HG03064 (cell line): ENCODE measurements at regions not wholly inside any gene's neighbourhood (a gene's known extent, or its start where the extent isn't known, plus 50 kb on each side); places are given as distances from the start of the nearest gene placed in this dataset.
"Not testable (repeated sequence)": the region's sequence is repeated elsewhere in the genome, so short reads cannot be mapped to it uniquely, and the experiment has no call there.

Source experiments
- ATAC-seq: cut with Tn5 transposase; IDR thresholded peaks from one replicate; pipeline ENCODE4 v1.9.1; 2021; ENCODE audit warnings: low read depth; ENCODE audit not compliant: unreplicated experiment

DNA sequence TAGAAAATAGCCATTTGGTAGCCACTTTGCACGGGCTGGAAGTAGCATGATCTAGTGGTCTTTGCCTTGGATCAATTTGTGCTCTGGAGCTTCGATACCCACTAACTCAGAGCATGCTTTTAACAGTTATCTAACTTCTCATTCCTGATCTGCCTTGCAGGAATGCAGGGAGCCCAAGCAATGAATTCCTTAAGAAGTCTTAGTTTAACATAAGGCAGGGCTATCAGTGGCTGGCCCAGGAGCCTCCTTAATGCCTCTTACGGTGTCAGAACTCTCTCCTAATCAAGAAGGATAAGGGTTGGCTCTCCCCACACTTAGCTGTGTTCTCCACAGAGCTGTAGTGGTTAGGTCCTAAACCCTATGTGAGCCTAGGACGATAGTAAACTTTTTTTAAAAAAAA, 95.8 kb upstream of the TBCA start:
- ATAC-seq: no peak

DNA sequence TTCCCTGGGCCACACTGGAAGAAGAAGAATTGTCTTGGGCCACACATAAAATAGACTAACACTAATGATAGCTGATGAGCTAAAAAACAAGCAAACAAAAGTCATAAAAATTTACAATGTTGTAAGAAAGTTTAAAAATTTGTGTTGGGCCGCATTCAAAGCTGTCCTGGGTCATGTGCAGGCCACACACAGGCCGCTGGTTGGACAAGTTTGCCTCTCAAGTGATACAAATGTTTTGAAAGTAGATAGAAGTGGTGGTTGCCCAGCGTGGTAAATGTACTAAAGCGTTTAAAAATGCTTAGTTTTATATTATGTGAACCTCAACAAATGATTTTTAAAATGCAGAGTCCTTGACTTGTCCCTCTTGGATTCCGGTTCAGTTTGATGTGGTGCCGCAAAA, 94.9 kb upstream of the TBCA start:
- no peak for ATAC-seq

DNA sequence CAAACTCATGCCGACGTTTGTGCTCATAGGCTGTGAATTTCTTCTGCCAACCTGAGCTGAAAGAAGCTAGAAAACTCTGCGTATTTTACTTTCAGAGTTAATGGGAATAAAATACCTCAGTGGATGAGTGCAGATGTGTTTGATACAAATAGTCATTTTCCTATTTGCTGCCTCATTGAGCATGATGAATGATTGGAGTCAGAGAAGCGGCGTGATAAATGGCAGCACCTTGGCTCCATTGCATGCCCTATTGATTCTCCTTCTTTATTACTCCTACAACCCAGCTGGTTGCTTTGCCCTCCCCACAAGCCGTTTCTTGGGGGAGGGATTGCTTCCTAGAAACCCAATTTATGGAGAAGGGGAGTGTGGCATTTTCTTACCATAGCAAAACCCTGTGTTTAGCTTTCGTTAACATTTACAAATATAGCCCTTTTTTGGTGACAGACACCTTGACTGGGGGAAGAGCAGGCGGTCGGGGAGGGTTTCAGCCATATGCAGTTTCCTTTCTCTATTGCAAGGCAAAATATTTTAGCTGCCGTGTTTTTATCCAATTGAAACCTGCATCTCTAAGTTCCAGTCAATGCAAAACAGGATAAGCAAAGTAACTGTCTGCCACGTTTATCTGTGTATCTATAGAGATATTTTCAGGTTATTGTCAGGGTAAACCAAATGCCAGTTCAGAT, 93.1 kb upstream of the TBCA start:
- no peak for ATAC-seq

DNA sequence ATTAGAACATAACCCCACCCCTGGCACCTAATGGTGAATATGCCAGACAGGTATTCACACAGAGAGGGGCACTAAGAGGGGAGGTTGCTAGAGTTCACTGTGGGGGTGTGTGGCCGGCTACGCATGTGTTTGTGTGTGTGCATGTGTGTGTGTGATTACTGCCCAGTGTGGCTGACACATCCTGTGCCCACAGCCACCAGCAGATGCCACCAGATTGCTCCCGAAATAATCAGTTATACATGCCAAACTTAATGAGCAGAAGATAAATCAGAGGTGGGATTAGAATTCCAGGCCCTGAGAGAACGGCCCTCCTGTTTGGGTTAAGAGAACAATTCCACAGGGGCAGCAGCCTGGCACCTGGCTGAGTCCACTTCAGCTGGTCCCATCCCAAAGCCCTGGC, 91.8 kb upstream of the TBCA start:
- ATAC-seq: no peak

DNA sequence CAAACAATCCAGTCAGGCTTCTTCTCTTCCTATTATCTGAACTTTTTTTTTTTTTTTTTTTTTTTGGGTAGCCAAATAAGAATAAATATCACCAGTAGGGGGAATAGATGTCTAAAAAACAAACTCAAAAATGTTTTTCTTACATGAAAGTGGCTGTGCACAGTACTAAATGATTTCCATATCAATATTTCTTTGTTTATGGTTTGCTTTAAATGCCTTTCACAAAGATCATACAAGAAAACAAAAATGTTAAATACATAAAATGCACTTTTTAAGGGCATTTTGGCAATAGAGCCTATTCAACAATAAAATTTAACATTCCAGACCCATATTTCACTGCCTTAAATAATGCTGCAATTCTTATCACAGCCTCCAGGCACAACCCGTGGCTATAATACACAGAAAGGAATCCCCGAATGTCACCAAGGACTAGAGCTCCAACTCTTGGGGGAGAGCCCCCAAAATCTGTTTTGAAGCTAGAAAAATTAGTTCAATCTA, 91.1 kb upstream of the TBCA start:
- no peak for ATAC-seq

DNA sequence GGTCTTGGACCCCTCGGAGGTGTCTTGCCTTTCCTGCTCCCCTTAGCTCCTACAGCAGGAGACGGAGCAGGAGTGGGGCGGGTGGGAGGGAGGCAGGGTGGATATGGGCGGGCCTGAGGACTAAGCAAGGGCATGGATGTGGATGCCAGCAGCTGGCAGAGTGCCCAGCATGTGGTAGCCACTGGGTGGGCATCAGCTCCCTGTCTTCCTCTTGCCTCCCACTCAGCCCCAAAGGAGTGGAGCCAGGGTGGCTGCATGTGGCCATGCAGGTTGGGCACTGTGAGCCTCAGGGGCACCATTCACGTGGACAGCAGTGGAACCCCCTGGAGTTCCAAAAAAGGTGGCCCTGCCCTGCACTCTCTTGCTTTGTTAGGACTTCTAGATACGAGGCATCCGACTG, 90.1 kb upstream of the TBCA start:
- no peak for ATAC-seq

DNA sequence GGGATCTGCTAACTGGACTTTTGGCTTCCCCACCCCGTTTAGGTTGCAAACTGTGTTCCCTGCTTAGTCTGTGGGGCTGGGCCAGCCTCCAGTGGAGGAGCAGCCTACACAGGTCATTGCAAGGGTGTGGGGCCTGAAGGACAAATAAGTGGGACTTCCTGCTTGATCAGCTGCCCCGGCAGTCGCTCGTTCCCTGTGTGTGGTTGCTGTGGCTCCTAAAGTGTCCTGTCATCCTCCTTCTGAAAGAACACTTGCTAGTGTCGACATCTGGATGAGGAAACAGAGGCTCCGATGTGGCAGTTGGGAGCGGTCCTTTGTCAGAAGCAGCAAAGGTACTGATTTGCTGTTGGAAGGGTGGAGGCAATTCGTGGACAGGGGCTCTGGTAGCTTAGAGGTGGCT, 88.9 kb upstream of the TBCA start:
- ATAC-seq: no peak

DNA sequence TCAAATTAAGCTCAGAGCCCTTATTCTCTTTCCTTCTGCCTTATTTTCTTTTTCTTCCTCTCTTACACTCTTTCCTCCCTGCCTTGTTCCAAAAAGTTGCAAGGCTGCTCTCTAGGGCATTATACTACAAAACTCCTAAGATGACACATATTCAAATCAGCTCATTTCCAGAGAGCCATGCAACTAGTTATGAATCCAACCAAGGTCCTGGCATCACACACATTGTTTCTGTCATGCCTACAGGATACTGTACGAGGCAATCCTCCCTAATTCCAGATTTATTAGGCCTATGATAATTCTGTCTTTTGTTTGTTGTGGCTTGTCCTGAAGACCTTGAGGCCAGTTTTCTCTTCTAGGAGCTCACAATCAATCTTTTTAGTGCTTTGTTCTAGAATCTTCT, 87.0 kb upstream of the TBCA start:
- ATAC-seq: no peak

DNA sequence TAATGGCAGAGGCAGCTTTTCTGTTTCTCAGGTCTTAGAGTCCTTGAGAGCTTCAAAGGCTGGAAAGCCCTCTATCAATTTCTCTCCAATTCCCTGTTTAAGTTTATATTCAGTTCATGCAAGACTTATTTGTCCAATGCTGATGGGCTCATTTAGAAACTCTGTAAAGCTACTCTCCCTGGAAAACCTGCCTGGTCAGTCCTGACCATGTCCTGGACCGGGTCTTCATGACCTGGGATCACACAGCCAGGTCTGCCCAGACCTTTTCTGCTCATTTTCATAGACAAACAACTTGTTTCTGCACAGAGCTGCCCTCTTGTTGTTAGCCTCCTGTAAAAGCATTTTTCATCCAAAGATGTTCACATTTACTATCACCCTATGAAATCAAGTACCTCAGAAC, 85.4 kb upstream of the TBCA start:
- ATAC-seq: no peak

DNA sequence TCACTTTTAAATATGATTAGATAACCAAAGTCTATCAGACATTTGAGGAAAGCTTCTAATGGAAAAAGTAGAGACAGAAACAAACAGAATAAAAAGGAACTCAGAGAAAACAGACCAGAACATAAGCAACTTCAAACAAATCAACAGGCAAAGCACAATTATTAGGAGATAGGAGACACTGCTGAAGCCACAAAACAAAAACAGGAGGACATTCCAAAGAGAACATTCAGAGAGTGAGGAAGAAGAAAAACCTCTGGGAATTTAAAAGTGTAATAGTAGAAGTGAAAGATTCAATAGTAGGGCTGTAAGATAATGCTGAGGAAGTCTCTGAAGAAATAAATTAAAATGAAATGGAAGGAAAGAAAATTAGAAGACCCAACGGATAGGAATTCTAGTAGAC, 83.2 kb upstream of the TBCA start:
- ATAC-seq: no peak

DNA sequence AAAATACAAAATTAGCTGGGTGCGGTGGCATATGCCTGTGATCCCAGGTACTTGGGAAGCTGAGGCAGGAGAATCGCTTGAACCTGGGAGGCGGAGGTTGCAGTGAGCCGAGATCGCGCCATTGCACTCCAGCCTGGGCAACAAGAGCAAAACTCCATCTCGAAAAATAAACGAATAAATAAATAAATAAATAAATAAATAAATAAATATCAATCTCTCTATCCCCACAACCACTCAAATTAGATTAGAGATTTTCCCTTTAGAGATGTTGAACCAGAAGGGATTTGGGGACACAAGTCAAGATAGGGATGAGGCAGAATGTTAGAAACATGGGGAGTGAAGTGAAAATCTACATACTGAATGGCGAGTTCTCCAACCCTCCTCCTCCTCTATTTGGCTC, 82.5 kb upstream of the TBCA start:
- not testable (repeated sequence) for ATAC-seq

DNA sequence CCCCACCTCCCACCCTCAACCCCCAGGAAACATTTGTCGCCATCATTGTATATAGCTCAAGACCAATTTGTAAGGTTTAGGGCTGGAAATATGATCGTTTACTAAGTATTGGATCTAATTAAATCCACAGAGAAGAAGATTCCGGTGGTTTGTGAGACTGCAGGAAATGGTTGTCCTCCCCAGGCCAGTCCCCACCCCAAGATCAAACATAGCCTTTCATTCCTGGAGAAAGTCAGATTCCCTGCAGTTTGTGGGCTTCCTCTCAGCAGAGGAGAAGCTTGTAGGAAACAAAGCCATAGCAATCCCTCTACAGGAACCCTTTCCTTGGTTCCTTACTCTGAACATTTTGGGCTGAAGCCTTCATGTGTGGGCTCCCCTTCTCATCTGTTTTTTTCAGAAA, 79.2 kb upstream of the TBCA start:
- no peak for ATAC-seq

DNA sequence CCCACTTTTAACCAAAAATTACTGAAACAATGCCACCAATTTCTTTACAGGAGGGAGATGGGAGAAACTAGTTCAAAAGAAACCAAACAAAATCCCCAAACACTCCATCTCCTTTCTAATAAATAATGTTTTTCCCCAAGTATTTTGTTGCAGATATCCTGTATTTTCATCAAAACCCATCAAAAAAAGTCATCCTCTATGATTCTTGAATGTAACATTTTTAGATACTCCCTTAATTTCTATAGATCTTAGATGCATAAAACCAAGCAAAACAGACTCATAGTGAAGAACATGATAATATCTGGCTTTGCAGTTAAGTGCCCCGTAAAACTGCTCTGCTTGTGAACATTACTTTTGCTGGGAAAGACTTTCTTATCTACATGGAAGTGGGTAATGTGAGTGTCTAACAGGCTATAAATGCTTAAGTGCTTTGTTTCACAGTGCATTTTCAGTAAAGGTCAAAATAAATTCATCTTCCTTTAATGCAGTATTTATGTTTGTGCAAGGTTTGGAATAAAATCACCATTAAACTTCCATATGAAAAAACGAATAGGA, 77.3 kb upstream of the TBCA start:
- ATAC-seq: no peak

DNA sequence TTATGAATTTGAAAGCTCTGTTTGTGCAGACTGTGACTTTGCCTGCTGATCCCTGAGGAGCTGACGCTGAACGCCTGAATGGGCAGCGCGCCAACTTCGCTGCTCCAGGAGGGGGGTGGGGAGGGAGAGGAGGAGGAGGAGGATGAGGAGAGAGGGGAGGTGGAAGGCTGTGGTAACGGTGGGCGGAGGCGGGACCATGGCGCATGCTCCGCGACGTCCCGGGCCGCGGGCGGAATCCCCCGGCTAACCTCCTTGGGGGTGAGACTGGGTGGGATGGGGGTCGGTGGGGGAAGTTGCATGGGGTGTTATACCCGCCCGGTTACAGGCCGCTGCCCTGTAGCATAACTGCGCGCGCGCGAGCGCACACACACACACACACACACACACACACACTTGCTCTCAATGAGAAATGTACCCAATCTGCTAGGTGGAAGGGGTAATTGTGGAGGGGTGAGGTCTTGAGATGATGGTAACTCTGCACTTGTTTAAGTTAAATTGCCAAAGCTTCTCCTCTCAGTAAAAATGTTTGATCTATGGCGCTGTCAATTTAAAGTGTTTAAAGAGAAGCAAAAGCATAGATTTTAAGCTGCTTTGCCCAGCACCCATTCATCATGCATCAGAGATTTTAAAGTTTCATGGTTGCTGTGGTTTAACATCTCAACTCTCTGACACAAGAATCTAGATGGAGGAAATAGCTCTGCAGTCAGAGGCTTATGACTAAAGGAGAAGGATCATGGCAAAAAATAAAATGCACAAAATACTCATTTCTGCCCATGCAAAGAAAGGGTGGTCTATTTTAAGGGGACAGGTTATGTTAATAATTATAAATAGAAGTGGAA, 76.6 kb upstream of the TBCA start:
- ATAC-seq: peak; percentile 68

DNA sequence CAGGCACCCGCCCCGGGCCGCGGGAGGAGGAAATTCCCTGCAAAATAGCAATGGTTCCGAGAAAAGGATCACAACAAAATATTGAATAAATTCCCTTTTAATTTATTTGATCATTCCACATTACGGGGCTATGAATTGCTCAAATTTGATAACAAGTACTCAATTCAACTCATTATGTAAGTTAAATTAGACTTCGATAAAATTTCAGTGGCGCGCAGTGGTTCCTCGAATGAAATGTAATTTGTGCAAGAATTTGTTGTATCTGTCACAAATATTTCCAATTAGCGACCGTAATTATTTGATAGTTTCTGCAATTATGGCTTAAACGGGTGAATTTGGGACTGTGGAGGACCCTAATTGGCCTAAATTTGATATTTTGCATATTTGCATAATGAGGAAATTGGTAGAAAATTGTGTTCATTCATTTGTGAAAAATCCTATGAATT, 76.0 kb upstream of the TBCA start:
- no peak for ATAC-seq

DNA sequence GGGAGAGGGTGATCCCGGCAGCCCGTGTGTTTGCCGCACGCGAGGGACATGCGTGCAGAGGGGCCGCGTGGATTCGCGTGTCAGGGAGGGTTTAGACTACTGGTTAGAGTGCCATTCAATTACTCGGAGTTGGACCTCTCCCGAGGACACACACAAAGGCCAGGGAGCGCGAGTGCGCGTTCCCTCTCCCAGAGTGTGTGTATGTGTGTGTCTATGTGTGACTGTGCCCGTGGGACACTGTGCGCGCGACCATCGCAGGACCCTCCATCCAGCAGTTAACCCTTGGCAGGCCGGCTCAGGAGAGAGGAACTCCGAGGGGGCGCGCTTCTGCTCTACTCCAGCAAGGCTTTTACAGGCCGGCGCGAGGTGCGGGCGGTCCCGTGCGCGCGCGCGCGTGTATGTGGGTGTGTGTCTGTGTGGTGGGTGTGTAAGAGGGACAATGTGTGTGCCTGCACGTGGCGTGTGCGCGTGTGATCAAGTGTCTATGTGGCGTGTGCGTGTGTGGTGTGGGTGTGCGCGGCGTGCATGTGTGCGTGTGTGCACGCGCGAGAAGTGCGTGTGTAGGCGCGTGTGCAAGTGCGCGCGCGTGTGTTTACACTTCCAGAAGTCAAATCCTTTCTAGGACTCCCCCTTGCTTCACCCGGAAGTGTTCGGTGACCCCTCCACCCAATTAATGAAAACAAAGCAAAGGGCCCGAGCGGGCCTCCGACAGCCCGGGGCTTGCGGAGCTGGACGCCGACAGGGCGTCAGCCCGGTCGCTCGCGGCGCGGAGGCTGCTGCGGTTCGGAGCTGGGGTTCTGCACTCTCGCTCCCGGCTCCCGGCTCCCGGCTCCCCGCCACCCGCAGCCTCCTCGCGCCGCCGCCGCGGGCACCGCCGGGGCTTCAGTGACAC, 75.3 kb upstream of the TBCA start:
- ATAC-seq: no peak

DNA sequence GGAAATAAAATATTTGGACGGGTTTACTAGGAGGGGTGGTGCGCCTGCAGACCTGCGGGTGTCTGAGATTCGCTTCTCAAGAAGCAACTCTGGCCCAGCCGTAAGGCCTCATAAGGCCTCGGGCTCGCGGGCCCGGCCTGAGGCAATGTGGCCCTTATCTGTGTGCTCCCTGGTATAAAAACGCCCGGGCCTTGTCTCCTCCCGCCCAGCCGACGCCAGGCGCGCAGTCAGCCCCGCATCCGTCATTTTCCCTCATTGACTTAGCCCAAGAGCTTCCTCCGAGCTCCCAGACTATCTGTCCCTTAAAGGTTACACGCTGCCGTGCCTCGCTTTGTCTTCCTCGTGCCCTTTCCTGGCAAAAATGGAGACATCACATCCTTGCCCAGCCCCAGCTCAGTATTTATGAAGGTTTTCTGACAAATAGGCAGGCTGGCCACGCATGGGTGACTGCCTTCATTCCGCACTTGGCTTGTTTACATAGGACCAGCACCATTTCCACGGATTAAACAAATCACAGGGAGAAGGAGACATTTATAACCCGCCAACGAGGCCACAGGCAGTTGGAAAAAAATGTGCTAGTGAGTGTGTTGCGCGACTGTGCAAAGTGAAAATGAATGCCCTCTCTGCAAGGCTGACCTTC, 74.5 kb upstream of the TBCA start:
- no peak for ATAC-seq

DNA sequence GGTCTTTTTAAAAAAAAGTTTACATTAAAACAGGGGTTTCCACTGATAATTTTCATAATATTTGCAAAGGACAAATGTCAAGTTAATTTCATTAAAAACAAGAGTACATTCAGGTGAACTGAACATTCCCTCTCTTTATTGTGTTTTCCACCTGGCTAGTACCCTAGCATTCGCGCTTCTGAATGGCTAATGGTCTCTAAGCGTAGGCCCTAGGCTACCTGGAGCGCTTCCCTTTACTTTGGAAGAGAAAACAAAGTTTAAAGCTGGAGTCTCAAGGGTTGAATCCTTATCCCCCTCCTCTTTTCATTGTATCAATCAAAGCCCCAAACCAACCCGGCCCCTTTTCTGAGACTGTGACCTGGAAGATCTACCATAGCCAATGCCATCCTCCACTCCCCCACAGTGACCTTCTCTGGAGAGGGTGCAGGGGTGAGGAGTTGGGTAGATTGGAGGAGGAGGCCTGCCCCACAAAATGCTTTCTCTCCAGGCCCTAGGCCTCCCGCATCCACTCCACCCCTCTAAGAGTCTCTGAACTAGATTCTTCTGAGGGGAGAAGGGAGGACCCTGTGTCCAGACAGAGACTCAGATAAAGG, 73.3 kb upstream of the TBCA start:
- ATAC-seq: no peak

DNA sequence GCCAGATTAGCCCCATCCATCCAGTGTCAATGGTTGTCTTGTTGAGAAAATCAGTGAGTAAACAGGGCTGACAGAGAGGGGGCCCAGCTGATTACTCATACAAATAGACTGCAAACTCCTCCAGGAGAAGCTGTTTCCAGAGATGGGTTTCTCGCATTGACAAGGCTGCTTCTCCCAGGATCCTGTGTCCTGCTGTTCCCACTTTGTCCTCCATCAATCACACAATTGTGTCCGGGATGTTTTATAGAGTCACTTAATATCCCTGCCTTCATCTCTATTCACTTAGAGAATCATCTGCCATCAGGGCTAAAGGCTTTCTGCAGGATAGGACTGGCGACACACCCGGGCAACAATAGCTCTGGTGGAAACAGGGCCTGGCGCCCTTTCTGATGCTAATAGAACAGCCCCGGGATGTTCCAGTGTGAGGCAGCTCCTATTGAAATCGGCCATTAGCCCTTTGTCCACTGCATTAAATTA, 71.7 kb upstream of the TBCA start:
- no peak for ATAC-seq

DNA sequence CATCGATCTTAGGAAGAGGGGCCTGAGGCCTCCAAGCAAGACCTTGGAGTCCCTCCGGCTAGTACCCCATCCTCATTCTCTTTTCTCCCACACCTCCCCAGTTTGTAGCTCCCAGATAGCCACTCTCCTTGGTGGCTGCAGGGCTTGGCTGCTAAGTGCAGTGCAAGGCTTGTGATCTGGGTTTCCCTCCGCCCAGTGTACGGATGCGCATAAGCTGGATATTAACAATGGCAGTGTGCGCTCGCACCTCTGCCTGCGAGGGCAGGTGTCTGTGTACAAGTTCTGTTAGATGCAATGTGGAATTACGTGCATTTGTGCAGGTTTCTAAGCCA, 71.0 kb upstream of the TBCA start:
- ATAC-seq: no peak
